K562 (cell line): ENCODE measurements at regions not wholly inside any gene's neighbourhood (a gene's known extent, or its start where the extent isn't known, plus 50 kb on each side); places are given as distances from the start of the nearest gene placed in this dataset.

Experiments
- ATAC-seq: fragments of 200-7000 bp; cut with Tn5 transposase; 3 replicates; pipeline ENCODE4 v1.9.1; 2020; ENCODE audit warnings: moderate library complexity
- BruUV-seq: library from RNA; stranded (reverse); fragments of 400-500 nt; replicated peaks from 2 replicates; lab custom pipeline; 2021; lab: Mats Ljungman, UMichigan
- CTCF ChIA-PET: fragments of 300-600 bp; formaldehyde crosslinking; extraction: SDS; loops from one replicate; lab custom pipeline; 2021; ENCODE audit warnings: low intra/inter-chr PET ratio; lab: Yijun Ruan, JAX
- POLR2A ChIA-PET: fragments of 300-600, 350-650 bp; sonication (Branson Sonifier 250); formaldehyde crosslinking; extraction: SDS; loops from one replicate; lab custom pipeline; 2021; ENCODE audit warnings: antibody characterized with exemption, inconsistent platforms; lab: Yijun Ruan, JAX
- DNase-seq, 4 experiments: peaks; one replicate each; pipeline versions ENCODE4 v3.0.0 to v3.0.0-alpha.2; 2011 to 2018; ENCODE audit warnings: low spot score in 3 of 4, mixed read lengths in 3 of 4; ENCODE audit errors: extremely low read depth in 1 of 4
- FAIRE-seq: peaks from 2 replicates; lab custom pipeline; 2011; peaks lifted over from hg19 to GRCh38; lab: Jason Lieb, UNC
- H2AFZ ChIP-seq: 2 replicates; pipeline ENCODE4 v1.6.0; 2011; ENCODE audit warnings: low read depth, low read length, control low read depth, inconsistent platforms
- H3K27ac ChIP-seq: fragments of 200-600 bp; 3 replicates; pipeline ENCODE4 v1.8.0; 2011; ENCODE audit warnings: low read depth, mild to moderate bottlenecking, control low read depth, inconsistent platforms, low read length, moderate library complexity, mixed read lengths; ENCODE audit errors: extremely low read depth
- H3K27me3 ChIP-seq, 2 experiments: fragments of 300-600 bp in 1 of 2; 2 replicates in 1 of 2; 3 replicates in 1 of 2; pipeline versions ENCODE4 v1.6.0 to v1.8.0; 2011; ENCODE audit warnings: inconsistent platforms in 2 of 2, low read length in 2 of 2, mild to moderate bottlenecking in 1 of 2, mixed read lengths in 1 of 2, moderate library complexity in 1 of 2; ENCODE audit not compliant: control insufficient read depth in 2 of 2, insufficient read depth in 2 of 2
- H3K36me3 ChIP-seq: fragments of 300-600 bp; 3 replicates; pipeline ENCODE4 v1.8.0; 2011; ENCODE audit warnings: mild to moderate bottlenecking, low read length, inconsistent platforms; ENCODE audit not compliant: control insufficient read depth, insufficient read depth
- H3K4me1 ChIP-seq, 2 experiments: fragments of 200-600 bp in 1 of 2; replicated peaks in 1 of 2; 2 replicates in 1 of 2; 3 replicates in 1 of 2; pipeline versions ENCODE4 v1.5.1 to v1.8.0; 2011; ENCODE audit warnings: inconsistent platforms in 2 of 2, low read length in 2 of 2, mild to moderate bottlenecking in 1 of 2, mixed read lengths in 1 of 2, moderate library complexity in 1 of 2; ENCODE audit not compliant: control insufficient read depth in 2 of 2, insufficient read depth in 2 of 2
- H3K4me2 ChIP-seq: 2 replicates; pipeline ENCODE4 v1.6.1; 2011; ENCODE audit warnings: low read length, control low read depth, inconsistent platforms, mixed read lengths; ENCODE audit not compliant: insufficient read depth
- H3K4me3 ChIP-seq: fragments of 200-600 bp; sonication (generic), shearing (Covaris generic); 2 replicates; pipeline ENCODE4 v1.5.1; 2016; ENCODE audit warnings: control low read depth, inconsistent platforms
- H3K79me2 ChIP-seq: fragments of 200-600 bp; 3 replicates; pipeline ENCODE4 v1.8.0; 2011; ENCODE audit warnings: low read length, inconsistent platforms; ENCODE audit not compliant: control insufficient read depth, insufficient read depth
- H3K9ac ChIP-seq, 2 experiments: 2 replicates each; pipeline versions ENCODE4 v1.6.0 to v1.6.1; 2011; ENCODE audit warnings: low read depth in 2 of 2, low read length in 2 of 2, control low read depth in 1 of 2, inconsistent platforms in 1 of 2, mild to moderate bottlenecking in 1 of 2, mixed read lengths in 1 of 2; ENCODE audit not compliant: insufficient read depth in 1 of 2
- H3K9me1 ChIP-seq: one replicate; pipeline ENCODE4 v1.6.0; 2011; ENCODE audit warnings: inconsistent platforms, mild to moderate bottlenecking, low read length, moderate library complexity; ENCODE audit not compliant: control insufficient read depth, insufficient read depth
- H3K9me3 ChIP-seq: replicated peaks from 2 replicates; pipeline ENCODE4 v1.5.1; 2011; ENCODE audit warnings: low read depth, low read length, inconsistent platforms; ENCODE audit not compliant: control insufficient read depth, insufficient read depth
- H4K20me1 ChIP-seq: replicated peaks from 2 replicates; pipeline ENCODE4 v1.6.1; 2011; ENCODE audit warnings: low read length, inconsistent platforms, mixed read lengths; ENCODE audit not compliant: control insufficient read depth, insufficient read depth
- ARID2 ChIP-seq: fragments of 450-650 bp; IDR thresholded peaks from 2 replicates; pipeline ENCODE4 v1.6.1; 2017; ENCODE audit warnings: antibody characterized with exemption, mild to moderate bottlenecking
- BDP1 ChIP-seq: IDR thresholded peaks from 3 replicates; pipeline ENCODE4 v1.6.1; 2011; ENCODE audit not compliant: insufficient read length, insufficient read depth
- CEBPG ChIP-seq, 3 experiments: fragments of 200-800 bp in 1 of 3; sonication (Bioruptor generic) in 1 of 3; sonication (generic) in 1 of 3; formaldehyde crosslinking in 1 of 3; IDR thresholded peaks in 2 of 3; conservative IDR thresholded peaks in 1 of 3; 2 replicates each; pipeline versions ENCODE4 v1.6.1 to v1.8.0; 2016 to 2022; ENCODE audit warnings: missing compliant biosample characterization in 2 of 3, missing genetic modification characterization in 2 of 3, mild to moderate bottlenecking in 1 of 3, missing genetic modification reagents in 1 of 3
- CHCHD3 ChIP-seq: fragments of 250-450 bp; sonication (Bioruptor Pico); IDR thresholded peaks from 2 replicates; pipeline ENCODE4 v2.1.2; 2022; ENCODE audit warnings: mild to moderate bottlenecking
- CREB5 ChIP-seq: fragments of 250-450 bp; sonication (Bioruptor Pico); IDR thresholded peaks from 2 replicates; pipeline ENCODE4 v1.5.0; 2020; ENCODE audit warnings: mild to moderate bottlenecking
- ELF4 ChIP-seq: fragments of 450-650 bp; formaldehyde crosslinking; IDR thresholded peaks from 2 replicates; pipeline ENCODE4 v1.4.0; 2022; ENCODE audit warnings: missing genetic modification characterization
- KLF6 ChIP-seq: fragments of 250-450 bp; sonication (Bioruptor Pico); IDR thresholded peaks from 2 replicates; pipeline ENCODE4 v1.4.0; 2020; ENCODE audit warnings: mild to moderate bottlenecking, moderate library complexity, borderline replicate concordance
- NCOA2 ChIP-seq, 2 experiments: fragments of 450-650 bp; IDR thresholded peaks; 2 replicates each; pipeline ENCODE4 v1.6.1; 2018; ENCODE audit warnings: mild to moderate bottlenecking in 2 of 2, moderate library complexity in 1 of 2; ENCODE audit not compliant: partially characterized antibody in 2 of 2
- RCOR1 ChIP-seq, 2 experiments: IDR thresholded peaks; 2 replicates each; pipeline ENCODE4 v1.6.1; 2012; ENCODE audit warnings: low read depth in 2 of 2, low read length in 2 of 2, borderline replicate concordance in 1 of 2, improper control_type of control experiment in 1 of 2
- SP1 ChIP-seq: sonication (generic); formaldehyde crosslinking; IDR thresholded peaks from 2 replicates; pipeline ENCODE4 v1.8.1; 2022; ENCODE audit warnings: mild to moderate bottlenecking, missing genetic modification reagents
- TAF15 ChIP-seq: fragments of 200-400 bp; formaldehyde crosslinking; IDR thresholded peaks from 2 replicates; pipeline ENCODE4 v1.6.1; 2017; ENCODE audit warnings: mild to moderate bottlenecking, low read depth, low read length, moderate library complexity
- ZNF512 ChIP-seq: IDR thresholded peaks from 2 replicates; pipeline ENCODE4 v1.6.1; 2016; ENCODE audit warnings: missing genetic modification characterization, missing compliant biosample characterization
- ZNF586 ChIP-seq: fragments of 450-650 bp; formaldehyde crosslinking; conservative IDR thresholded peaks from 2 replicates; pipeline ENCODE4 v1.4.0; 2020; ENCODE audit warnings: mild to moderate bottlenecking, moderate library complexity
- ZNF830 ChIP-seq: fragments of 250-450 bp; sonication (Bioruptor Pico); IDR thresholded peaks from 2 replicates; pipeline ENCODE4 v1.5.0; 2021; ENCODE audit warnings: mild to moderate bottlenecking
- ZZZ3 ChIP-seq: fragments of 450-650 bp; IDR thresholded peaks from 2 replicates; pipeline ENCODE4 v1.6.1; 2016; ENCODE audit warnings: antibody characterized with exemption, mild to moderate bottlenecking, moderate library complexity
- WGBS: fragments of 100-300 bp; shearing (Covaris generic); methylation state at CpG from one replicate; pipeline ENCODE4 v1.1.6; 2016; ENCODE audit warnings: low coverage, mixed read lengths; ENCODE audit not compliant: insufficient coverage; ENCODE audit errors: missing lambda C conversion rate; 5-methylcytosine and 5-hydroxymethylcytosine counted together
- in situ Hi-C: fragments of 300-500 bp; cut with MboI; formaldehyde crosslinking; loops from 4 replicates; pipeline ENCODE4 v1.15.0; 2018; ENCODE audit warnings: inconsistent platforms, mixed read lengths
- intact Hi-C: fragments of 100-400 bp; cut with micrococcal nuclease; formaldehyde crosslinking; loops from 2 replicates; pipeline ENCODE4 v1.14.2; 2022

- Histone ChIP-seq H3K9me1 (no peaks in the 10 kb centered on the region), H2AFZ (no peak overlapping the region), H3K27me3 (no peaks in the 10 kb centered on the region), H4K20me1 (no peaks in the 10 kb centered on the region), H3K4me3 (no peak overlapping the region), H3K4me2 (no peak overlapping the region), H3K79me2 (no peaks in the 10 kb centered on the region), H3K9ac (no peak overlapping the region)
- no peak for ATAC-seq
- CTCF ChIA-PET: no interaction called here
- in situ Hi-C loops: no loop called here
- WGBS: 0% methylated on average over 3 of the region's 3 CpGs
- no TSS peak for BruUV-seq
- TF ChIP-seq CEBPG (CRISPR knock-in tag; IDR thresholded peaks at IDR 0.05) (no peak), CEBPG (tag; conservative IDR thresholded peaks at IDR 0.05 in 1 of 2, IDR thresholded peaks at IDR 0.05 in 1 of 2) (no peak), SP1 (no peak), NCOA2 (IDR thresholded peaks at IDR 0.05; ENCODE audit: partially characterized antibody in 2 of 2) (no peak), KLF6 (CRISPR knock-in tag) (no peak), ZZZ3 (no peak), CHCHD3 (CRISPR knock-in tag) (no peak), BDP1 (no peak), RCOR1 (IDR thresholded peaks at IDR 0.05; ENCODE audit: borderline replicate concordance in 1 of 2, low read depth in 2 of 2, low read length in 2 of 2) (no peak), ZNF512 (tag) (no peak), CREB5 (CRISPR knock-in tag) (no peak), ZNF586 (CRISPR knock-in tag) (no peak), ARID2 (no peak), ELF4 (no peak), ZNF830 (CRISPR knock-in tag) (no peak), TAF15 (no peak)
- TF ChIP-seq, all 486 proteins: peak for 0
- FAIRE-seq: no peak
- intact Hi-C loops: no loop called here
- Histone ChIP-seq H3K36me3 (no peaks in the 10 kb centered on the region), H3K27ac (no peak overlapping the region), H3K4me1 (no peaks in the 10 kb centered on the region), H3K9me3 (no peaks in the 10 kb centered on the region)
- POLR2A ChIA-PET: no interaction called here
- DNase-seq: no peak
Measured at GRCh38 chr16:6207580-6207979, 1110.0 kb upstream of the EEF2KMT start.
